ENCODE measurements at regions not wholly inside any gene's neighbourhood (a gene's known extent, or its start where the extent isn't known, plus 50 kb on each side); places are given as distances from the start of the nearest gene placed in this dataset.

DNA sequence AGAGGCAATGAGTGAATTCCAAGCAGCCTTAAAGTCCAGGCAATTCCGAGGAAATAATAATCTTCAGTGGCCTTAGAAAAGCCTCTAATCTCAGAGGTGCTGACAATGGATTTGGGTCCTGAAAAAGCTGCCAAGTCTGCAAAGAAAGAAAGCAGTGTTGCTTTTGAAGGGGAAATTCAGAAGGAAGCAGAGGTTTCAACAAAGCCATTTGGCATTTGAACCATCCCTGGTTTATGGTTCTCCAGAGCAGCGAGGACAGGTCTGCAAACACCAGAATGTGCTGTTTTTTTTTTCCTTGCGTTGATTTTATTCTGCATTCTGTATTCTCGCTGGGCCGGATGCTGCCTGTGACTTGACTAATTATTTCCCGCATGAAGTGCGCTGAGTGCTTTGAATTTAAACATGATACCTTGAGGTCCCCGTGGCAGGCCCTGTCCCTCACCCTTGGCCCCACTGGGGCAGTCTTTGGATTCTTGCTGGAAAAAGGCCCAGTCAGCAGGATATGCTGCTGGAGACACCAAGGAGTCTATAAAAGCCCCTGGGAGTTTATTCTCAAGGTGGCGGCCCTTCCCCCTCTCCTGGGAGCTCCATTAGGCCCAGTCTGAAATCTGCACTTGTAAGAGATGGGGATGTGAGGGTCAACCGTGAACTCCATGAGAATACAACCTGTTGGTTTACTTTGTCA lies 338.3 kb downstream of the HAPSTR1 start:
- H4K20me1 ChIP-seq (replicated peaks; ENCODE audit: insufficient read depth) = no peaks in the 10 kb centered on the region
- H3K4me3 ChIP-seq = no peak overlapping the region
- no peak overlapping the region for H3K4me2 ChIP-seq
- no peaks in the 10 kb centered on the region for H3K27me3 ChIP-seq (ENCODE audit: insufficient read depth)
- TF ChIP-seq, protein P1, sequence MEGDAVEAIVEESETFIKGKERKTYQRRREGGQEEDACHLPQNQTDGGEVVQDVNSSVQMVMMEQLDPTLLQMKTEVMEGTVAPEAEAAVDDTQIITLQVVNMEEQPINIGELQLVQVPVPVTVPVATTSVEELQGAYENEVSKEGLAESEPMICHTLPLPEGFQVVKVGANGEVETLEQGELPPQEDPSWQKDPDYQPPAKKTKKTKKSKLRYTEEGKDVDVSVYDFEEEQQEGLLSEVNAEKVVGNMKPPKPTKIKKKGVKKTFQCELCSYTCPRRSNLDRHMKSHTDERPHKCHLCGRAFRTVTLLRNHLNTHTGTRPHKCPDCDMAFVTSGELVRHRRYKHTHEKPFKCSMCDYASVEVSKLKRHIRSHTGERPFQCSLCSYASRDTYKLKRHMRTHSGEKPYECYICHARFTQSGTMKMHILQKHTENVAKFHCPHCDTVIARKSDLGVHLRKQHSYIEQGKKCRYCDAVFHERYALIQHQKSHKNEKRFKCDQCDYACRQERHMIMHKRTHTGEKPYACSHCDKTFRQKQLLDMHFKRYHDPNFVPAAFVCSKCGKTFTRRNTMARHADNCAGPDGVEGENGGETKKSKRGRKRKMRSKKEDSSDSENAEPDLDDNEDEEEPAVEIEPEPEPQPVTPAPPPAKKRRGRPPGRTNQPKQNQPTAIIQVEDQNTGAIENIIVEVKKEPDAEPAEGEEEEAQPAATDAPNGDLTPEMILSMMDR (conservative IDR thresholded peaks at IDR 0.05; ENCODE audit: low read depth in 2 of 2) = no peak
- no peak for TF ChIP-seq JUNB (IDR thresholded peaks at IDR 0.05; ENCODE audit: unreplicated experiment)
- no peak for TF ChIP-seq EZH2 (IDR thresholded peaks at IDR 0.05; ENCODE audit: low read depth, unreplicated experiment)
- no peak for TF ChIP-seq STAT1 (IDR thresholded peaks at IDR 0.05; ENCODE audit: unreplicated experiment)
- TF ChIP-seq CREB1 (CRISPR knock-in tag; IDR thresholded peaks at IDR 0.05; ENCODE audit: low read depth) = no peak
- no peak for TF ChIP-seq EZH2phosphoT487 (IDR thresholded peaks at IDR 0.05; ENCODE audit: unreplicated experiment)
- TF ChIP-seq, protein P2, sequence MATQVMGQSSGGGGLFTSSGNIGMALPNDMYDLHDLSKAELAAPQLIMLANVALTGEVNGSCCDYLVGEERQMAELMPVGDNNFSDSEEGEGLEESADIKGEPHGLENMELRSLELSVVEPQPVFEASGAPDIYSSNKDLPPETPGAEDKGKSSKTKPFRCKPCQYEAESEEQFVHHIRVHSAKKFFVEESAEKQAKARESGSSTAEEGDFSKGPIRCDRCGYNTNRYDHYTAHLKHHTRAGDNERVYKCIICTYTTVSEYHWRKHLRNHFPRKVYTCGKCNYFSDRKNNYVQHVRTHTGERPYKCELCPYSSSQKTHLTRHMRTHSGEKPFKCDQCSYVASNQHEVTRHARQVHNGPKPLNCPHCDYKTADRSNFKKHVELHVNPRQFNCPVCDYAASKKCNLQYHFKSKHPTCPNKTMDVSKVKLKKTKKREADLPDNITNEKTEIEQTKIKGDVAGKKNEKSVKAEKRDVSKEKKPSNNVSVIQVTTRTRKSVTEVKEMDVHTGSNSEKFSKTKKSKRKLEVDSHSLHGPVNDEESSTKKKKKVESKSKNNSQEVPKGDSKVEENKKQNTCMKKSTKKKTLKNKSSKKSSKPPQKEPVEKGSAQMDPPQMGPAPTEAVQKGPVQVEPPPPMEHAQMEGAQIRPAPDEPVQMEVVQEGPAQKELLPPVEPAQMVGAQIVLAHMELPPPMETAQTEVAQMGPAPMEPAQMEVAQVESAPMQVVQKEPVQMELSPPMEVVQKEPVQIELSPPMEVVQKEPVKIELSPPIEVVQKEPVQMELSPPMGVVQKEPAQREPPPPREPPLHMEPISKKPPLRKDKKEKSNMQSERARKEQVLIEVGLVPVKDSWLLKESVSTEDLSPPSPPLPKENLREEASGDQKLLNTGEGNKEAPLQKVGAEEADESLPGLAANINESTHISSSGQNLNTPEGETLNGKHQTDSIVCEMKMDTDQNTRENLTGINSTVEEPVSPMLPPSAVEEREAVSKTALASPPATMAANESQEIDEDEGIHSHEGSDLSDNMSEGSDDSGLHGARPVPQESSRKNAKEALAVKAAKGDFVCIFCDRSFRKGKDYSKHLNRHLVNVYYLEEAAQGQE (IDR thresholded peaks at IDR 0.05; ENCODE audit: unreplicated experiment) = no peak
- TF ChIP-seq ZNF331 (CRISPR knock-in tag; IDR thresholded peaks at IDR 0.05; ENCODE audit: low read depth) = no peak
- TF ChIP-seq, protein P3, sequence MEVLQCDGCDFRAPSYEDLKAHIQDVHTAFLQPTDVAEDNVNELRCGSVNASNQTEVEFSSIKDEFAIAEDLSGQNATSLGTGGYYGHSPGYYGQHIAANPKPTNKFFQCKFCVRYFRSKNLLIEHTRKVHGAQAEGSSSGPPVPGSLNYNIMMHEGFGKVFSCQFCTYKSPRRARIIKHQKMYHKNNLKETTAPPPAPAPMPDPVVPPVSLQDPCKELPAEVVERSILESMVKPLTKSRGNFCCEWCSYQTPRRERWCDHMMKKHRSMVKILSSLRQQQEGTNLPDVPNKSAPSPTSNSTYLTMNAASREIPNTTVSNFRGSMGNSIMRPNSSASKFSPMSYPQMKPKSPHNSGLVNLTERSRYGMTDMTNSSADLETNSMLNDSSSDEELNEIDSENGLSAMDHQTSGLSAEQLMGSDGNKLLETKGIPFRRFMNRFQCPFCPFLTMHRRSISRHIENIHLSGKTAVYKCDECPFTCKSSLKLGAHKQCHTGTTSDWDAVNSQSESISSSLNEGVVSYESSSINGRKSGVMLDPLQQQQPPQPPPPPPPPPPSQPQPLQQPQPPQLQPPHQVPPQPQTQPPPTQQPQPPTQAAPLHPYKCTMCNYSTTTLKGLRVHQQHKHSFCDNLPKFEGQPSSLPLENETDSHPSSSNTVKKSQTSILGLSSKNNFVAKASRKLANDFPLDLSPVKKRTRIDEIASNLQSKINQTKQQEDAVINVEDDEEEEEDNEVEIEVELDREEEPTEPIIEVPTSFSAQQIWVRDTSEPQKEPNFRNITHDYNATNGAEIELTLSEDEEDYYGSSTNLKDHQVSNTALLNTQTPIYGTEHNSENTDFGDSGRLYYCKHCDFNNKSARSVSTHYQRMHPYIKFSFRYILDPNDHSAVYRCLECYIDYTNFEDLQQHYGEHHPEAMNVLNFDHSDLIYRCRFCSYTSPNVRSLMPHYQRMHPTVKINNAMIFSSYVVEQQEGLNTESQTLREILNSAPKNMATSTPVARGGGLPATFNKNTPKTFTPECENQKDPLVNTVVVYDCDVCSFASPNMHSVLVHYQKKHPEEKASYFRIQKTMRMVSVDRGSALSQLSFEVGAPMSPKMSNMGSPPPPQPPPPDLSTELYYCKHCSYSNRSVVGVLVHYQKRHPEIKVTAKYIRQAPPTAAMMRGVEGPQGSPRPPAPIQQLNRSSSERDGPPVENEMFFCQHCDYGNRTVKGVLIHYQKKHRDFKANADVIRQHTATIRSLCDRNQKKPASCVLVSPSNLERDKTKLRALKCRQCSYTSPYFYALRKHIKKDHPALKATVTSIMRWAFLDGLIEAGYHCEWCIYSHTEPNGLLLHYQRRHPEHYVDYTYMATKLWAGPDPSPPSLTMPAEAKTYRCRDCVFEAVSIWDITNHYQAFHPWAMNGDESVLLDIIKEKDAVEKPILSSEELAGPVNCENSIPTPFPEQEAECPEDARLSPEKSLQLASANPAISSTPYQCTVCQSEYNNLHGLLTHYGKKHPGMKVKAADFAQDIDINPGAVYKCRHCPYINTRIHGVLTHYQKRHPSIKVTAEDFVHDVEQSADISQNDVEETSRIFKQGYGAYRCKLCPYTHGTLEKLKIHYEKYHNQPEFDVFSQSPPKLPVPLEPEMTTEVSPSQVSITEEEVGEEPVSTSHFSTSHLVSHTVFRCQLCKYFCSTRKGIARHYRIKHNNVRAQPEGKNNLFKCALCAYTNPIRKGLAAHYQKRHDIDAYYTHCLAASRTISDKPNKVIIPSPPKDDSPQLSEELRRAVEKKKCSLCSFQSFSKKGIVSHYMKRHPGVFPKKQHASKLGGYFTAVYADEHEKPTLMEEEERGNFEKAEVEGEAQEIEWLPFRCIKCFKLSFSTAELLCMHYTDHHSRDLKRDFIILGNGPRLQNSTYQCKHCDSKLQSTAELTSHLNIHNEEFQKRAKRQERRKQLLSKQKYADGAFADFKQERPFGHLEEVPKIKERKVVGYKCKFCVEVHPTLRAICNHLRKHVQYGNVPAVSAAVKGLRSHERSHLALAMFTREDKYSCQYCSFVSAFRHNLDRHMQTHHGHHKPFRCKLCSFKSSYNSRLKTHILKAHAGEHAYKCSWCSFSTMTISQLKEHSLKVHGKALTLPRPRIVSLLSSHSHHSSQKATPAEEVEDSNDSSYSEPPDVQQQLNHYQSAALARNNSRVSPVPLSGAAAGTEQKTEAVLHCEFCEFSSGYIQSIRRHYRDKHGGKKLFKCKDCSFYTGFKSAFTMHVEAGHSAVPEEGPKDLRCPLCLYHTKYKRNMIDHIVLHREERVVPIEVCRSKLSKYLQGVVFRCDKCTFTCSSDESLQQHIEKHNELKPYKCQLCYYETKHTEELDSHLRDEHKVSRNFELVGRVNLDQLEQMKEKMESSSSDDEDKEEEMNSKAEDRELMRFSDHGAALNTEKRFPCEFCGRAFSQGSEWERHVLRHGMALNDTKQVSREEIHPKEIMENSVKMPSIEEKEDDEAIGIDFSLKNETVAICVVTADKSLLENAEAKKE (CRISPR knock-in tag; IDR thresholded peaks at IDR 0.05) = no peak
- TF ChIP-seq, protein P4, sequence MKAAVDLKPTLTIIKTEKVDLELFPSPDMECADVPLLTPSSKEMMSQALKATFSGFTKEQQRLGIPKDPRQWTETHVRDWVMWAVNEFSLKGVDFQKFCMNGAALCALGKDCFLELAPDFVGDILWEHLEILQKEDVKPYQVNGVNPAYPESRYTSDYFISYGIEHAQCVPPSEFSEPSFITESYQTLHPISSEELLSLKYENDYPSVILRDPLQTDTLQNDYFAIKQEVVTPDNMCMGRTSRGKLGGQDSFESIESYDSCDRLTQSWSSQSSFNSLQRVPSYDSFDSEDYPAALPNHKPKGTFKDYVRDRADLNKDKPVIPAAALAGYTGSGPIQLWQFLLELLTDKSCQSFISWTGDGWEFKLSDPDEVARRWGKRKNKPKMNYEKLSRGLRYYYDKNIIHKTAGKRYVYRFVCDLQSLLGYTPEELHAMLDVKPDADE (IDR thresholded peaks at IDR 0.05) = no peak
- no peak for TF ChIP-seq ZNF114 (CRISPR knock-in tag; IDR thresholded peaks at IDR 0.05)
- no peak for TF ChIP-seq NANOG (IDR thresholded peaks at IDR 0.05; ENCODE audit: borderline replicate concordance)
- no peak for TF ChIP-seq POLR2AphosphoS5 (IDR thresholded peaks at IDR 0.05; ENCODE audit: low read depth)
- H3K36me3 Mint-ChIP-seq (ENCODE audit: low read depth) = no peaks in the 10 kb centered on the region
- H3K4me1 Mint-ChIP-seq = peaks cover 6% of the 10 kb centered on the region
- no peaks in the 10 kb centered on the region for H3K79me2 ChIP-seq (replicated peaks; ENCODE audit: insufficient read depth)
- ATAC-seq (no peak), DNase-seq (ENCODE audit: low spot score) (no peak)
- H3K4me1 ChIP-seq (ENCODE audit: insufficient read depth) = peaks cover 7% of the 10 kb centered on the region; the same call in 1 of the 2 replicates
- H2AFZ ChIP-seq = 0 out of 2 replicates have a peak overlapping the region, but pooled peaks have one; percentile 20
- no peak overlapping the region for H3K27ac ChIP-seq (ENCODE audit: low read depth)
- no peak overlapping the region for H3K4me3 Mint-ChIP-seq
- H3K27ac Mint-ChIP-seq = no peak overlapping the region; the same call in 1 of the 2 replicates
- H3K9me2 ChIP-seq (ENCODE audit: insufficient read depth) = peaks cover 4% of the 10 kb centered on the region; the same call in 1 of the 2 replicates
- H3K9me3 Mint-ChIP-seq = no peaks in the 10 kb centered on the region
- no peaks in the 10 kb centered on the region for H3K27me3 Mint-ChIP-seq (ENCODE audit: insufficient read depth, low read depth, poor library complexity)
- no peaks in the 10 kb centered on the region for H3F3A ChIP-seq (replicated peaks; ENCODE audit: low read depth)
- H3K36me3 ChIP-seq (ENCODE audit: insufficient read depth) = no peaks in the 10 kb centered on the region
